Activated T-helper 17 cell treated with anti-CD3 and anti-CD28 coated beads, Interleukin-2, amount 50 U/mL, for 72 hours (primary cell): ENCODE measurements at regions not wholly inside any gene's neighbourhood (a gene's known extent, or its start where the extent isn't known, plus 50 kb on each side); places are given as distances from the start of the nearest gene placed in this dataset.

Source experiments
- ATAC-seq: fragments of 150-1000 bp; cut with Tn5 transposase; replicated peaks from 2 replicates; pipeline ENCODE4 v1.10.0; 2021; ENCODE audit warnings: mild to moderate bottlenecking, moderate library complexity
- H3K27ac Mint-ChIP-seq: one replicate; pipeline ENCODE4 v1.8.0; 2022; ENCODE audit warnings: mixed read lengths
- H3K27me3 Mint-ChIP-seq: one replicate; pipeline ENCODE4 v1.8.0; 2022; ENCODE audit warnings: mixed read lengths
- H3K36me3 Mint-ChIP-seq: one replicate; pipeline ENCODE4 v1.8.0; 2022; ENCODE audit warnings: low read depth, mild to moderate bottlenecking, mixed read lengths
- H3K4me1 Mint-ChIP-seq: one replicate; pipeline ENCODE4 v1.8.0; 2022; ENCODE audit warnings: mixed read lengths
- H3K4me3 Mint-ChIP-seq: one replicate; pipeline ENCODE4 v1.8.0; 2022; ENCODE audit warnings: mild to moderate bottlenecking, mixed read lengths
- H3K9me3 Mint-ChIP-seq: one replicate; pipeline ENCODE4 v1.8.0; 2022; ENCODE audit warnings: mixed read lengths

DNA sequence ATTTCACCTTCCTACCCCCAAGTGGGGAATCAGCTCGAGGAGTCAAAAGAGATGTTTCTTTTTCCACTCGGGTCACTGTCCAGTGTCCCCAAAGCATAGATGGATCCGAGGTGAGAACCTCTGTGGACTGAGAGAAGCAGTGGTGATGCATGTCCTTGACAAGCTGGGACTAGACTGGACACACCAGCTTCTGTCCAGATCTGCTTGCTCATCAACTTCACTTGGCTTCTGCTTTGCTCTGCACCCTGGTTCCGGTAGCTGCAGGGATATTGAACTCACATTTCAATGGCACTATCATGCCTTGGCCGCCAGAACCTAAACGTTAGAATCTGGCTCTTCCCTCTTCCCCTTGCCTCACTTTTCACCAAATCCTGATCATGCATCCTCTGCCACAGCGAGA lies 50.3 kb upstream of the CXCL12 start:
- Mint-ChIP-seq H3K27ac (no peak overlapping the region), H3K9me3 (peaks cover 12% of the 10 kb centered on the region), H3K4me1 (no peaks in the 10 kb centered on the region), H3K4me3 (no peak overlapping the region), H3K27me3 (peaks cover 11% of the 10 kb centered on the region), H3K36me3 (no peaks in the 10 kb centered on the region)
- ATAC-seq = no peak

DNA sequence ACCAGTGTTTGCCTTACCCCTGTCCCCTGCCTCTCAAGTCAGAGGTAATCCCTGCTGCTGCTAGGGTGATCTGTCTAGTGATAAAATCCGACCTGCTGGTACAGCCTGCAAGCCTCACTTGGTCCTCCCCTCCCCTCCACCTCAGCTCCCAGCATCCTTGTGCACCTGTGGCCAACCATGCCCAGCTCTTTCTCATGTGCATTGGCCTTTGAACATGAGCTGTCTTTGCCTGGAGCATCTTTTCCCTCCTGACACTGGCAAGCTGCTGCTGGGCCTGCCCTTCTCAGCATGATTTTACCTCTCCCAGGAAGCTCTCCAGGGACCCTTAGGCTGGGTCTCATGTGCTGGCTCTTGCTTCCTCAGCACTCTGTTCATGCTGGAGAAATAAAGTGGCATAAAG lies 51.3 kb upstream of the CXCL12 start:
- Mint-ChIP-seq H3K4me3 (no peak overlapping the region), H3K4me1 (no peaks in the 10 kb centered on the region)

DNA sequence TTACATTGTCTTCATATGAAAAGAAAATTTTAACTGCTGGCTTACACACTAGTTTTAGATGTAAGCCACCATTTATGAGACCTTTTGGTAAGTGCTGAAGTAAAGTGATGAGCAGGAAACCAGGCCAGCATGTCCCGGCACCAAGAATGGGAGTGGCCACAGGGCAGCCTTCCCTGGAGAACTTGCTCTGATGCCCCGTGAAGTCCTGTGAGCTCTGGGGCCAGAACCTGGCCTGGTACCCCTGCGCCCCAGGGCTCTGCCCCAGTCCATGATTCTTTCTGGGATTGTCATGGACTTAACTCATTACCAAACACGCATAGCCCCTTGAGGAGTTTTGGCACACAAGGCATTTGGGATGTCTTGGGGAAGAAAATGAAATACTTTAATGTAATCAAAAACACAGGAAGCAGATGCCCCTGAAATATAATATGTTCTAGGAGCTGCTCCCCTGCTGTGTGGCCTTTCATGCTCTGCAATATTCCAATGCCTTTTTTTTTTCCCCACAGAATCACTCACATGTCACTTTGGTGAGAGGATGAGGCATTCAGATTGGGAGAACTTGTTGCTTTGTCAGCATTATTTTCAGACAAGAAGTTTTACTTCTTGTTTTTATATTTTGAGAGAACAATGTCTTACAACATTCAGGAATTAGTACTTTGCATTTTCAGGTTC lies 53.1 kb upstream of the CXCL12 start:
- Mint-ChIP-seq H3K27me3 (peaks cover 11% of the 10 kb centered on the region), H3K4me1 (no peaks in the 10 kb centered on the region), H3K9me3 (peaks cover 8% of the 10 kb centered on the region), H3K36me3 (no peaks in the 10 kb centered on the region), H3K4me3 (no peak overlapping the region), H3K27ac (no peak overlapping the region)
- ATAC-seq = no peak

More for the DNA sequence above, 51.3 kb upstream of the CXCL12 start:
- Mint-ChIP-seq H3K27me3 (peaks cover 11% of the 10 kb centered on the region), H3K9me3 (peaks cover 7% of the 10 kb centered on the region), H3K27ac (no peak overlapping the region), H3K36me3 (no peaks in the 10 kb centered on the region)
- ATAC-seq = no peak

DNA sequence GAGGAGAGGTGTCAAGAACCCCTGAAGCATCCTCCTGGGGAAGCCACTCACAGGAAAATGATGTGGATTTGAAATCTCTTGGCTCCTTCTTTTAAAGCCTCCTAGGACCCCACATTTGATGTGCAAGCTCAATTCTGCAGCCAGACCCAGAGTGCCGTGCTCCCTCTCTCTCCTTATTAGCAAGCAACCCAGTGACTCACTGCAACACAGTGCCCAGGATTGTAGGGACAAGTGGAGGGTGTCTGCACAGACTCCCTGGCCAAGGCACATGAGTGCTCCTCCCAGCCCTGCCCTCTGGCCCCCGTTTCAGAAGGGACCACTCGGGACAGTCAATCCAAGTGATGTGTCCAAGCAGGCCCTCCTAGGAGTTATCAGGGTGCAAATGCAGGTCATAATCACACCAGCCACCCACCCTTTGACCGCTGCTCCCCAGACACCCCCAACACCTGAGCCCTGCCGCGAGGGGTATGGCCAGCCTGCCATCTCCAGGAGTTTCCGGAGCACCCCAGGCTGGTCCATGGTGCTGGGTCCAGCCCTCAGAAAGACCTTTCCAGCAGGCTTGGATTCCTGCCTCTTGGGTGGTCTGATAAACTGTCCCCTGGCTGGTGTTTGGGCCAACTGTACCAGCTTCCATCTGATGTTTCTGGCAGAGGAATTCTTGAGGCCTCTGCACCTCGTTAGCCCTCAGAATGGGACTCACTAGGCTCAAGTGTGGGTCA lies 54.5 kb upstream of the CXCL12 start:
- ATAC-seq = no peak
- H3K36me3 Mint-ChIP-seq = no peaks in the 10 kb centered on the region
- H3K4me3 Mint-ChIP-seq = no peak overlapping the region
- peaks cover 10% of the 10 kb centered on the region for H3K9me3 Mint-ChIP-seq
- H3K27me3 Mint-ChIP-seq = peaks cover 11% of the 10 kb centered on the region
- no peaks in the 10 kb centered on the region for H3K4me1 Mint-ChIP-seq
- H3K27ac Mint-ChIP-seq = no peak overlapping the region

DNA sequence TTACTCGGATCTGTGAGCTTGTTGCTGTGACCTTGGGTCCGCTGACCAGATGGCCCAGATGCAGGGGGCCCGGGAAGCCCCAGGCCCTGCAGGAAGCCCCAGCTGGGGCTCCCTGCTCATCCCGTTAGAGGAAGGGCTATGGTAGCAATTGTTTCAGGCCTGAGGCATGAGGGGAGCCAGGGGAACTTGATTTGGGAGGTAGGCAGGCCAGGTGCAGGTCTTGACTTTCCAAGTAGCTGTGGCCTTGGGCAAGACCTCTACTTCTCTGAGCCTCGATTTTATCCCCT lies 55.0 kb upstream of the CXCL12 start:
- H3K27ac Mint-ChIP-seq = no peak overlapping the region
- ATAC-seq = no peak
- H3K4me3 Mint-ChIP-seq = no peak overlapping the region
- peaks cover 13% of the 10 kb centered on the region for H3K9me3 Mint-ChIP-seq
- H3K27me3 Mint-ChIP-seq = peaks cover 11% of the 10 kb centered on the region
- H3K36me3 Mint-ChIP-seq = no peaks in the 10 kb centered on the region
- H3K4me1 Mint-ChIP-seq = no peaks in the 10 kb centered on the region

DNA sequence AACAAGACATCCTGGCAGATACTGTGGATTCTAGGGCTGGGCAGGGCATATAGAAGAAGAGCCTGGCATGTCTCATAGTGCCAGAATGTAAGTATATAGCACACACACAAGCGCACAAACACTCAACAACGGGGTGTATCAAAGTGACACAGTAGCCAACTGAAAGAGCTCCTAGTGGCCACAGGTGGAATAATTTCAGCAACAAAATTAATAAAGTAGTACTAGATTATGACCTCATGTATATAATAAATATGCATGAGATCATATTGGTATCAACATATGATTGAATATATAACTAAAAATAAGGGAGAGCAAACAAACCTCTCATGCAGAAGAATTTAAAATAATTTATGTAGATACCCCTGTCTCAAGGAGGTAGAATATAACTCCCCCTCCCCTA lies 72.4 kb upstream of the CXCL12 start:
- Mint-ChIP-seq H3K27ac (no peak overlapping the region), H3K9me3 (peaks cover 11% of the 10 kb centered on the region), H3K4me1 (no peaks in the 10 kb centered on the region), H3K27me3 (peaks cover 21% of the 10 kb centered on the region), H3K36me3 (no peaks in the 10 kb centered on the region), H3K4me3 (no peak overlapping the region)
- no peak for ATAC-seq

DNA sequence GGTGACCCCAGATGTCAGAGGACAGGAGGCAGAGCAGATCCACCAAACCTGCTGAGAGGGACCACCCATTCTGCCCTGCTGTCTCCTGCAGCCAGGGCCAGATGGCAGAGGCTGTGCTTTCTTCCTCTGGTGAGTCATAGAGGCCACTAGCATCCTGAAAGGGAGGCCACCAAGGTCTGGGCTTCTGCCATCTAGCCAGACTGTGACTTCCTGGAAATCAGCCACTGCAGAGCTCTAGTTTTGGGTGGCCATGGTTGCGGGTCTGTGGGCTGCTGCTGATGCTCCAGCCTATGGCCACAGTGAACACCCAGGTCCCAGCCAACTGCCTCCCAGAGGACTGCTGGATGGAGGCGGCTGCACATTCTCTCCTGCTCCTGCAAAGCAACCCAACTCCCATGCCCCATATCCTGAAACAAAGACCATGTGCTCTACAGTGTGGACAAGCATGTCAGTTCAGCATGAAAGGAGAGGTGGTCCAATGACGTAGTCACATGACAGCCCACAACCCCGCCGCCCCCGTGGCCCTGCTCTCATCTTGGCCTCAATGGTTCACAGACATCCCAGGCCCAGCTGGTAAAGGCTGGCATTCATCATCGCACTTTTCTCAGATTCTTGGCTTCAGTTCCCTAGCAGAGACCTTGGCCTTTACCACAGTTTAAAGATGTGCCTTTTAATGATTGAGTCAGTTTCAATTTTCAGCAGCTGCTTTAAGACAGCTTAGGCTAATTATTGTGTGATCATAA lies 73.9 kb upstream of the CXCL12 start:
- no peak for ATAC-seq
- Mint-ChIP-seq H3K4me3 (no peak overlapping the region), H3K4me1 (no peaks in the 10 kb centered on the region), H3K36me3 (no peaks in the 10 kb centered on the region), H3K27me3 (peaks cover 18% of the 10 kb centered on the region), H3K27ac (no peak overlapping the region), H3K9me3 (peaks cover 11% of the 10 kb centered on the region)

DNA sequence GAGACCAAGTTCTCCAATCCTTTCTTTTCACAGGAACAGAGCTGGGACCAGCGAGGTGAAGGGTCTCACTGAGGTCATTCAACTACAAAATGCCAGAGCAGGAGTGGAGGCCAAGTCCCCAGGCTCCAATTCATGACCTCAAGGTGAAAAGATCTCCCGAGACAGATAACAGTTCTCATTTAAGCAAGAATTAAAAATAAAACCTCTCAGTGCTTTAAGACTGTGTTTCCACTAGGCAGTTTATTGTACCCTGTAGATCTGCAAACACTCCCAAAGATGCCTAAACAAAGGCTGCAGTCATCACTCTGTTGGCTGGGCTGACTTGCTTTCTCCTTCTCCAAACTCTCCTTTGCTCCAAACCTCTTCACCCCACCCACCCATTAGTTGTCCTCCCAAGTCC lies 74.8 kb upstream of the CXCL12 start:
- Mint-ChIP-seq H3K9me3 (peaks cover 11% of the 10 kb centered on the region), H3K27ac (no peak overlapping the region), H3K4me3 (no peak overlapping the region), H3K36me3 (no peaks in the 10 kb centered on the region), H3K27me3 (peaks cover 18% of the 10 kb centered on the region), H3K4me1 (no peaks in the 10 kb centered on the region)
- no peak for ATAC-seq

DNA sequence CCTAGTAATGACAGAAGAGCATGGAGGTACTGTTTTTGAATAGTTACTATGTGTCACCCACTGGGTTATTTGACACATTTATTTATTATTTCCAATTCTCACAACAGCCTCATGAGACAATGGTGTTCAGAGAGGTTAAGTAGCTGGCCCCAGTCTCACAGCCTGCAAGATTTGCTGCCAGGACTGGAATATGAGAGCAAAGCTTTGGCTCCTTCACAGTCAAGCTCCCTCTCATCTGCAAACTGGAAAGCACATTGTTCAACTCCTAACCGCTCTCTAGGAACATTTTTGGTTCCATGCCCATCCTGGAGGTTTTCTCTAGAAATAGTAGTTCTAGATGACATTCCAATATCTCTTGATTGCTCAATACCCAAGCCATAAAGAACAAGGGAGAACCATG lies 75.5 kb upstream of the CXCL12 start:
- Mint-ChIP-seq H3K36me3 (no peaks in the 10 kb centered on the region), H3K9me3 (peaks cover 11% of the 10 kb centered on the region), H3K4me3 (no peak overlapping the region), H3K27me3 (peaks cover 18% of the 10 kb centered on the region), H3K4me1 (no peaks in the 10 kb centered on the region), H3K27ac (no peak overlapping the region)
- no peak for ATAC-seq

DNA sequence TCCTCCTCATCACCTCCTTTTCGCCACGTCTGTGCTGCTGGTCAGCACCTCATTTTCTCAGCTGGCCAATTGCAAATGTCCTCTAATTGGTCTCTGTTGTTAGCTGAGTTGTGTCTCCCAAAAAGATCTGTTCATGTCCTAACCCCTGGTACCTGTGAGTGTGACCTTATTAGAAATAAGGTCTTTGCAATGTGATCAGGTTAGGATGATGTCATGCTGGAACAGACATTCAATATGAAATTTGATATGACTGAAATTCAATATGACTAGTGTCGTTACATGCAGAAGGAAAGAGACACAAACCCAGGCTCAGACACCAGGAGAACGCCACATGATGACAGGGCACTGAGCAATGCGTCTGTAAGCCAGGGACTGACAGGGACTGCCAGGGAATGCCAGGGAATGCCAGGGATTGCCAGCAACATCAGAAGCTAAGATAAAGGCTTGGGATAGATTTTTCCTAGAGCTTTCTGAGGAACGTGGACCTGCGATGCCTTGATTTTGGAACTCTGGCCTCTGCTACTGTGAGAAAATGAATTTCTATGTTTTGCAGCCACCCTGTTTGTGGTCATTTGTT lies 77.5 kb upstream of the CXCL12 start:
- H3K4me1 Mint-ChIP-seq = no peaks in the 10 kb centered on the region
- peaks cover 5% of the 10 kb centered on the region for H3K9me3 Mint-ChIP-seq
- ATAC-seq = no peak
- no peaks in the 10 kb centered on the region for H3K36me3 Mint-ChIP-seq
- no peak overlapping the region for H3K27ac Mint-ChIP-seq
- H3K27me3 Mint-ChIP-seq = peaks cover 17% of the 10 kb centered on the region
- no peak overlapping the region for H3K4me3 Mint-ChIP-seq

DNA sequence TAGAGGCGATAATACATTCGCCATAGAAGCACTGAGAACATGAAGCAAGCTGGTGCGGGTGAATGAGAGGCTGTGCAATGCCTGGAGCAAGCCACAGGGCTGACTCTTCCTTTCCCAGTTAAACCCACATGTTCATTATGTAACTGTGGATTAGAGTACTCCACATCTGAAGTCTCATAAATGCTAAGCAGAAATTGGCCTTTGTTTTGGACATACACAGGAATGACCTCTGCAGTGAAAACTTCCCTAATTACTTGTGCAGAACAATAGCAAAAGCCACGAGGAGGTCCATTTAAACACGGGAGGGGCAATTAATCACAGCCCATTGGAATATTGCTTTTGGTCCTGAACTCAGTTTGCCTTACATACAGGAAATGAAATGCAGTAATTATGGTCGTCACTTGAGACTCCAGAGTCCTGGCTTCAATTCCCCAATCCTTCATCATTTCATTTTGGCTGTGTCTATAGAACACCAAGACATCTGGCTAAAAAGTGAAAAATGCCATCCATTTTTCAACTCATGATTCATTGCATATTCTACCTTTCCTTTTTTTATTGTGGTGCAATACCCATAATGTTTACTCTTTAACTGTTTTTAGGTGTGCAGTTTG lies 78.7 kb upstream of the CXCL12 start:
- no peak for ATAC-seq
- no peak overlapping the region for H3K27ac Mint-ChIP-seq
- no peak overlapping the region for H3K4me3 Mint-ChIP-seq
- no peaks in the 10 kb centered on the region for H3K9me3 Mint-ChIP-seq
- no peaks in the 10 kb centered on the region for H3K36me3 Mint-ChIP-seq
- no peaks in the 10 kb centered on the region for H3K4me1 Mint-ChIP-seq
- H3K27me3 Mint-ChIP-seq = peaks cover 7% of the 10 kb centered on the region

DNA sequence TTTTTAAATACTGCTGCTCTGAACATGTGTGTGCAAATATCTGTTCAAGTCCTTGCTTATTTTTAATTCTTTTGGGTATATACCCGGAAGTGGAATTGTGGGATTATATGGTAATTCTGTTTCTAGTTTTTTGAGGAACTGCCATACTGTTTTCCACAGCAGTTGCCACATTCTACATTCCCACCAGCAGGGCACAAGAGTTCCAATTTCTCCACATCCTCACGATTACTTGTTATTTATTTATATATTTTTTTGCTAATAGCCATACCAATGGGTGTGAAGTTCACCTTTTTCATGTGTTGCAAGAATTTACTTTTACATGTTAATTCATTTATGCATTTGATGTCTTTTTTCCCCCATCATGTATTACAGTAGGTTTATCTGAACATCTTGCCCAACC lies 79.6 kb upstream of the CXCL12 start:
- Mint-ChIP-seq H3K27me3 (peaks cover 9% of the 10 kb centered on the region), H3K27ac (no peak overlapping the region), H3K4me1 (no peaks in the 10 kb centered on the region), H3K36me3 (no peaks in the 10 kb centered on the region), H3K4me3 (no peak overlapping the region), H3K9me3 (peaks cover 3% of the 10 kb centered on the region)
- ATAC-seq = no peak

DNA sequence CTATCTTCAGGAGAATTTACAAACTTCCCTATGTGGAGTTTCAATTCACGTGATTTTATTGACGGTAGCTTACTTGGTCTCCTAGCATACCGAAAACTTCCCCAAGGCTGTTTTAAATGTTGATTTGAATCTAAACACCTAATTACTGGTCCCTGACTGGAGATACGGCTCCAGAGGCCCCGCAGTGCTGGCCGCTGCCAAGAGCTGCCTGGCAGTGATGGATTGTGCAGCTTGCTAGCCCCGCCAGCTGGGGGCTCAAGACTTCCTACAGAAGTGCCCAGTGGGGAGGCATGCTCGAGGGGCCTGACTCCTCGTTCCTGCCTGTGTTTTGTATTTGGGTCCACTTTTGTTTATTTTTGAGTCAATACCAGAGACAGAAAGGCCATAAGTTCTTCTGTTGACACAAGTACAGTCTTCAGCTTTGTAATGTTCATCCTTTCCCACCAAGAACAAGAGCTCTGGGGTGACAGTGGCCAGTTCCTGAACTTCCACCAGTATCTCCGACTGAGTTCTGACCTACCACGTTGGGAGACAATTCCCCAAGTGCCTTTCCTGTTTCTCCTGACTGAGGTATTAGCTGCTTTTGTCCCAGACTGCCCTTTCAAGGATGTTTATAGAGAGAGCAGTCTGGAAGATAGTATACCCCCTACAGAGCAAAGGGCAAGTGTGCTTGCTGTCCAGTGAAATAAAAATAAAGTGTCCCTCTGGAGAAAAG lies 80.7 kb upstream of the CXCL12 start:
- Mint-ChIP-seq H3K36me3 (no peaks in the 10 kb centered on the region), H3K4me3 (no peak overlapping the region), H3K9me3 (peaks cover 4% of the 10 kb centered on the region), H3K4me1 (no peaks in the 10 kb centered on the region), H3K27me3 (peaks cover 11% of the 10 kb centered on the region), H3K27ac (no peak overlapping the region)
- no peak for ATAC-seq

DNA sequence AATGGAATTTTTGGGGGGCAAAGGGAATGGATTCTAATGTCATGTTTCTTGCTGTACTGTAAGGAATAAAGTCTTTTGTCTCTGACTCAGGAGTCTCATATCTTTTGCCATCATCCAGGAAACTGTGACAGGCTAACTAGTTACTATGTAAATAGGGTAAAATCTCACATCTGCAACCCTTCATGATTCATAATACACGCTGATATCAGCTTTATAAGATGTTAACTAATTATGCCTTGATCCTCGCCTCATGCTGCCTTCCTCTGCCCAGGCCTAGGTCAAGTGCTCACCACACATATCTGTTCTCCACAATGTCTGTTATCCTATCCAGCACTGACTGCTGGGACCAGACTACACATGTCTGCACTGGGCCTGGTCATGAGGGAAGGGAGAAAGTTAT lies 81.3 kb upstream of the CXCL12 start:
- Mint-ChIP-seq H3K27ac (no peak overlapping the region), H3K4me1 (no peaks in the 10 kb centered on the region), H3K9me3 (peaks cover 4% of the 10 kb centered on the region), H3K27me3 (peaks cover 11% of the 10 kb centered on the region), H3K4me3 (no peak overlapping the region), H3K36me3 (no peaks in the 10 kb centered on the region)
- ATAC-seq = no peak
